Sigmoid colon (tissue), 6 donors: ENCODE measurements at regions not wholly inside any gene's neighbourhood (a gene's known extent, or its start where the extent isn't known, plus 50 kb on each side); places are given as distances from the start of the nearest gene placed in this dataset.

Experiments
- DNase-seq: peaks from one replicate; pipeline ENCODE4 v3.0.0-alpha.2; 2019
- H3K27ac ChIP-seq, 4 donors: fragments of 200-600 bp; sonication (generic); one replicate each; pipeline ENCODE4 v1.5.1; 2016 to 2019; ENCODE audit warnings: mild to moderate bottlenecking in 1 of 4
- H3K27me3 ChIP-seq, 3 donors: fragments of 200-600 bp; sonication (generic); one replicate each; pipeline ENCODE4 v1.5.1; 2019; ENCODE audit warnings: mild to moderate bottlenecking in 1 of 3
- H3K36me3 ChIP-seq, 4 donors: fragments of 200-600 bp; sonication (generic); one replicate each; pipeline ENCODE4 v1.5.1; 2016 to 2019
- H3K4me1 ChIP-seq, 4 donors: fragments of 200-600 bp; sonication (generic); one replicate each; pipeline ENCODE4 v1.5.1; 2017 to 2019
- H3K4me3 ChIP-seq, 4 donors: fragments of 200-600 bp; sonication (generic); one replicate each; pipeline ENCODE4 v1.5.1; 2017 to 2019; ENCODE audit warnings: mild to moderate bottlenecking in 2 of 4, moderate library complexity in 1 of 4
- H3K9me3 ChIP-seq, 4 donors: fragments of 200-600 bp in 3 of 4; sonication (generic) in 3 of 4; one replicate each; pipeline versions ENCODE4 v1.5.1 to v1.6.1; 2013 to 2019
- CTCF ChIP-seq, 4 experiments: fragments of 450-650 bp in 3 of 4; fragments of 200-600 bp in 1 of 4; IDR thresholded peaks; one replicate each; pipeline ENCODE4 v1.5.1; 2016 to 2019; ENCODE audit warnings: antibody characterized with exemption in 4 of 4, mild to moderate bottlenecking in 3 of 4, moderate library complexity in 2 of 4
- EP300 ChIP-seq, 4 donors: sonication (generic); formaldehyde crosslinking; IDR thresholded peaks; one replicate each; pipeline ENCODE4 v1.6.1; 2017; ENCODE audit warnings: antibody characterized with exemption in 4 of 4
- POLR2A ChIP-seq, 2 donors: fragments of 450-650 bp; IDR thresholded peaks; one replicate each; pipeline ENCODE4 v1.6.1; 2016; ENCODE audit warnings: antibody characterized with exemption in 2 of 2, mild to moderate bottlenecking in 2 of 2, moderate library complexity in 2 of 2
- POLR2AphosphoS5 ChIP-seq, 4 donors: sonication (generic); formaldehyde crosslinking; IDR thresholded peaks; one replicate each; pipeline ENCODE4 v1.6.1; 2017; ENCODE audit warnings: antibody characterized with exemption in 4 of 4
- WGBS, 2 donors: extraction: QIAGEN DNeasy Blood & Tissue Kit; methylation state at CpG; one replicate each; pipeline ENCODE4 v1.1.7; 2013; 5-methylcytosine and 5-hydroxymethylcytosine counted together
- intact Hi-C: fragments of 100-400 bp; cut with DNase I; formaldehyde crosslinking; loops from one replicate; pipeline ENCODE4 v1.15.1; 2023
- donor health status: healthy with polysubstance abuse.
- donor health status: healthy.

GRCh38 chr2:226185616-226186211 is 613.9 kb downstream of the IRS1 start:
- Histone ChIP-seq H3K27me3 (no peaks in the 10 kb centered on the region), H3K4me3 (no peak overlapping the region), H3K36me3 (no peaks in the 10 kb centered on the region), H3K27ac (peak overlapping the region; percentile 7 to 76 (median 54)), H3K9me3 (no peaks in the 10 kb centered on the region), H3K4me1 (peaks cover 0 to 42% (median 35%) of the 10 kb centered on the region in 4 donors)
- WGBS, 2 donors: 19 to 29% methylated on average over 3 of the region's 3 CpGs
- intact Hi-C loops: loop anchor here (10.0 kb wide), 1 partner anchor 609 kb away; the partner anchor contains the start of gene IRS1
- DNase-seq: no peak
- TF ChIP-seq CTCF (IDR thresholded peaks at IDR 0.05) (no peak), POLR2A (IDR thresholded peaks at IDR 0.05) (no peak), POLR2AphosphoS5 (IDR thresholded peaks at IDR 0.05) (peak in 3 of 4 donors; percentile 36 to 77 (median 62)), EP300 (IDR thresholded peaks at IDR 0.05) (peak in 1 of 4 donors; percentile 88)

- Histone ChIP-seq H3K27ac (peak overlapping the region; percentile 7 to 76 (median 54)), H3K4me1 (peaks cover 0 to 46% (median 41%) of the 10 kb centered on the region in 4 donors), H3K27me3 (no peaks in the 10 kb centered on the region), H3K9me3 (no peaks in the 10 kb centered on the region), H3K36me3 (no peaks in the 10 kb centered on the region), H3K4me3 (no peak overlapping the region)
- DNase-seq: no peak
- WGBS, 2 donors: 60 to 71% methylated on average over 6 of the region's 6 CpGs
- intact Hi-C loops: loop anchor here (10.0 kb wide), 1 partner anchor 610 kb away; the partner anchor contains the start of gene IRS1
- no peak for TF ChIP-seq EP300 (IDR thresholded peaks at IDR 0.05)
- no peak for TF ChIP-seq POLR2A (IDR thresholded peaks at IDR 0.05)
- no peak for TF ChIP-seq POLR2AphosphoS5 (IDR thresholded peaks at IDR 0.05)
These were observed 614.5 kb downstream of the IRS1 start for GRCh38 chr2:226184940-226185615.

- no peak for DNase-seq
- Histone ChIP-seq H3K4me1 (peaks cover 0 to 46% (median 42%) of the 10 kb centered on the region in 4 donors), H3K4me3 (no peak overlapping the region), H3K36me3 (no peaks in the 10 kb centered on the region), H3K27me3 (no peaks in the 10 kb centered on the region), H3K27ac (peak overlapping the region in 2 of 4 donors; percentile 67 to 76), H3K9me3 (no peaks in the 10 kb centered on the region)
- intact Hi-C loops: loop anchor here (10.0 kb wide), 1 partner anchor 610 kb away; the partner anchor contains the start of gene IRS1
- TF ChIP-seq POLR2AphosphoS5 (IDR thresholded peaks at IDR 0.05): no peak
- no peak for TF ChIP-seq CTCF (IDR thresholded peaks at IDR 0.05)
- TF ChIP-seq EP300 (IDR thresholded peaks at IDR 0.05): no peak
- no peak for TF ChIP-seq POLR2A (IDR thresholded peaks at IDR 0.05)
- 45 to 79% methylated on average over 2 of the region's 2 CpGs for WGBS, 2 donors
These were observed 615.1 kb downstream of the IRS1 start for GRCh38 chr2:226184540-226184939.

DNA sequence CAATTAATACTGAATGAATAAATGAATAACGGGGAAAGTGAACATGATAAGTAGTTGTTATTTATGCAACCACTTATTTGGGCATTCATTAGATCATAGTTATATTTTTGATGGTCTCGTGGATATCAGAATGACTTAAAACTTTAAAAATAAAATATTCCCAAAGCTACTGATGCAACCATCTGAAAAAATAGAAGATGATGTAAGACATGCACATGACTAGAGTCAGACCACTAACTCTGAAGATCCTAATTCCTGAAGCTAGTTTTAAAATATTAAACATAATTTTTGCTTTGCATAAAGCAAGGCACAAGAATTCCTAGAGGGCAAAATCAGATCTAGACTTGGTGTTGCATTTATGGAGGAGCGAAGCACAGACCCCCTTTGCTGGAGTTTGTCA is 616.1 kb downstream of the IRS1 start:
- no peak for DNase-seq
- H3K27me3 ChIP-seq: no peaks in the 10 kb centered on the region
- peaks cover 0 to under 1% (median 0%) of the 10 kb centered on the region in 4 donors for H3K9me3 ChIP-seq
- no peak for TF ChIP-seq POLR2A (IDR thresholded peaks at IDR 0.05)
- TF ChIP-seq CTCF (IDR thresholded peaks at IDR 0.05): no peak
- TF ChIP-seq POLR2AphosphoS5 (IDR thresholded peaks at IDR 0.05): no peak
- no peak for TF ChIP-seq EP300 (IDR thresholded peaks at IDR 0.05)
- intact Hi-C loops: loop anchor here (10.0 kb wide), 1 partner anchor 611 kb away; the partner anchor contains the start of gene IRS1
- H3K4me3 ChIP-seq: no peak overlapping the region
- H3K36me3 ChIP-seq: no peaks in the 10 kb centered on the region
- no peak overlapping the region for H3K27ac ChIP-seq
- WGBS, 2 donors: 88 to 92% methylated on average over 3 of the region's 3 CpGs
- peaks cover 0 to 46% (median 42%) of the 10 kb centered on the region in 4 donors for H3K4me1 ChIP-seq

- Histone ChIP-seq H3K27me3 (no peaks in the 10 kb centered on the region), H3K4me1 (peaks cover 0 to 41% (median 40%) of the 10 kb centered on the region in 4 donors), H3K9me3 (peaks cover 0 to 5% (median under 1%) of the 10 kb centered on the region in 4 donors), H3K27ac (no peak overlapping the region), H3K4me3 (no peak overlapping the region), H3K36me3 (no peaks in the 10 kb centered on the region)
- WGBS, 2 donors: 82 to 88% methylated on average over 2 of the region's 2 CpGs
- intact Hi-C loops: loop anchor here (10.0 kb wide), 1 partner anchor 612 kb away; the partner anchor contains the start of gene IRS1
- no peak for DNase-seq
- no peak for TF ChIP-seq CTCF (IDR thresholded peaks at IDR 0.05)
These were observed 616.6 kb downstream of the IRS1 start for GRCh38 chr2:226183033-226183432.
